ENCODE measurements at regions not wholly inside any gene's neighbourhood (a gene's known extent, or its start where the extent isn't known, plus 50 kb on each side); places are given as distances from the start of the nearest gene placed in this dataset.

- TF ChIP-seq FOXM1 (IDR thresholded peaks at IDR 0.05; ENCODE audit: borderline replicate concordance, low read depth) (no peak), EP300 (IDR thresholded peaks at IDR 0.05; ENCODE audit: borderline replicate concordance) (no peak), TCF12 (IDR thresholded peaks at IDR 0.05; ENCODE audit: low read depth) (no peak), TAF1 (IDR thresholded peaks at IDR 0.05; ENCODE audit: low read depth) (no peak), RAD21 (IDR thresholded peaks at IDR 0.05; ENCODE audit: low read depth) (no peak), CEBPB (IDR thresholded peaks at IDR 0.05) (no peak), CREB1 (IDR thresholded peaks at IDR 0.05; ENCODE audit: low read depth) (no peak), REST (IDR thresholded peaks at IDR 0.05; ENCODE audit: low read depth) (no peak), NFIC (IDR thresholded peaks at IDR 0.05) (no peak)
These were observed 117.2 kb downstream of the CAAP1 start for GRCh38 chr9:26775391-26775790.

Measured in Ishikawa (cell line).